Osteoblast (primary cell): ENCODE measurements at regions not wholly inside any gene's neighbourhood (a gene's known extent, or its start where the extent isn't known, plus 50 kb on each side); places are given as distances from the start of the nearest gene placed in this dataset.

Source experiments
- DNase-seq: peaks from one replicate; pipeline ENCODE4 v3.0.0; 2011; ENCODE audit warnings: low spot score, mixed read lengths; ENCODE audit not compliant: insufficient read length; ENCODE audit errors: missing footprints
- H2AFZ ChIP-seq: 2 replicates; pipeline ENCODE4 v1.6.0; 2011; ENCODE audit warnings: mild to moderate bottlenecking, low read length
- H3K27ac ChIP-seq: 2 replicates; pipeline ENCODE4 v1.5.1; 2011; ENCODE audit warnings: mild to moderate bottlenecking, low read depth, low read length, moderate library complexity
- H3K27me3 ChIP-seq: 2 replicates; pipeline ENCODE4 v1.6.0; 2012; ENCODE audit warnings: mild to moderate bottlenecking, control low read depth, inconsistent platforms, low read length, moderate library complexity; ENCODE audit not compliant: insufficient read depth
- H3K36me3 ChIP-seq: 2 replicates; pipeline ENCODE4 v1.5.1; 2011; ENCODE audit warnings: mild to moderate bottlenecking, low read length, control low read depth, moderate library complexity; ENCODE audit not compliant: insufficient read depth
- H3K4me1 ChIP-seq: 2 replicates; pipeline ENCODE4 v1.5.1; 2011; ENCODE audit warnings: mild to moderate bottlenecking, low read length, control low read depth, moderate library complexity; ENCODE audit not compliant: insufficient read depth
- H3K4me2 ChIP-seq: 2 replicates; pipeline ENCODE4 v1.6.0; 2011; ENCODE audit warnings: mild to moderate bottlenecking, low read length; ENCODE audit not compliant: insufficient read depth
- H3K4me3 ChIP-seq: fragments of 200-600 bp; sonication (generic); 3 replicates; pipeline ENCODE4 v1.5.1; 2012; ENCODE audit warnings: mild to moderate bottlenecking, low read length, inconsistent platforms; ENCODE audit not compliant: insufficient read depth
- H3K79me2 ChIP-seq: 2 replicates; pipeline ENCODE4 v1.6.0; 2012; ENCODE audit warnings: mild to moderate bottlenecking, low read length, control low read depth, inconsistent platforms; ENCODE audit not compliant: insufficient read depth
- H3K9me3 ChIP-seq: 2 replicates; pipeline ENCODE4 v1.5.1; 2011; ENCODE audit warnings: low read depth, low read length, control low read depth
- H4K20me1 ChIP-seq: 2 replicates; pipeline ENCODE4 v1.6.0; 2012; ENCODE audit warnings: mild to moderate bottlenecking, low read length, control low read depth; ENCODE audit not compliant: insufficient read depth
- CTCF ChIP-seq: IDR thresholded peaks from 2 replicates; pipeline ENCODE4 v1.5.1; 2011; ENCODE audit warnings: mild to moderate bottlenecking, low read depth, low read length, moderate library complexity; ENCODE audit errors: extremely low read depth

GRCh38 chr10:123259791-123260190, 105.6 kb downstream of the BUB3 start:
- no peak overlapping the region for H3K4me3 ChIP-seq
- no peaks in the 10 kb centered on the region for H4K20me1 ChIP-seq
- H3K9me3 ChIP-seq, result no peaks in the 10 kb centered on the region
- no peaks in the 10 kb centered on the region for H3K4me1 ChIP-seq
- H3K4me2 ChIP-seq, result no peak overlapping the region
- DNase-seq, result no peak
- H3K27ac ChIP-seq, result no peak overlapping the region
- peaks cover 4% of the 10 kb centered on the region for H3K27me3 ChIP-seq
- TF ChIP-seq CTCF, result no peak
- H3K79me2 ChIP-seq, result no peaks in the 10 kb centered on the region
- no peaks in the 10 kb centered on the region for H3K36me3 ChIP-seq
- H2AFZ ChIP-seq, result no peak overlapping the region

GRCh38 chr10:123262456-123262855, 108.3 kb downstream of the BUB3 start:
- Histone ChIP-seq H3K36me3 (no peaks in the 10 kb centered on the region), H3K9me3 (no peaks in the 10 kb centered on the region), H3K4me2 (no peak overlapping the region), H3K27me3 (peaks cover 7% of the 10 kb centered on the region), H3K4me1 (no peaks in the 10 kb centered on the region), H3K27ac (no peak overlapping the region), H3K4me3 (no peak overlapping the region), H4K20me1 (no peaks in the 10 kb centered on the region), H2AFZ (no peak overlapping the region), H3K79me2 (no peaks in the 10 kb centered on the region)
- no peak for DNase-seq
- no peak for TF ChIP-seq CTCF

GRCh38 chr10:123266971-123267370, 112.8 kb downstream of the BUB3 start:
- H4K20me1 ChIP-seq, result no peaks in the 10 kb centered on the region
- H3K27ac ChIP-seq, result no peak overlapping the region
- no peak overlapping the region for H3K4me3 ChIP-seq
- no peaks in the 10 kb centered on the region for H3K9me3 ChIP-seq
- no peak overlapping the region for H2AFZ ChIP-seq
- H3K4me2 ChIP-seq, result no peak overlapping the region
- DNase-seq, result no peak
- peaks cover 9% of the 10 kb centered on the region for H3K27me3 ChIP-seq
- H3K36me3 ChIP-seq, result no peaks in the 10 kb centered on the region
- H3K4me1 ChIP-seq, result peaks cover 6% of the 10 kb centered on the region
- no peaks in the 10 kb centered on the region for H3K79me2 ChIP-seq
- no peak for TF ChIP-seq CTCF

- Histone ChIP-seq H3K9me3 (no peaks in the 10 kb centered on the region), H3K4me2 (no peak overlapping the region), H4K20me1 (no peaks in the 10 kb centered on the region), H3K4me1 (peaks cover 6% of the 10 kb centered on the region), H3K79me2 (no peaks in the 10 kb centered on the region), H3K27me3 (peaks cover 20% of the 10 kb centered on the region), H3K27ac (no peak overlapping the region), H3K4me3 (no peak overlapping the region), H3K36me3 (no peaks in the 10 kb centered on the region), H2AFZ (no peak overlapping the region)
- TF ChIP-seq CTCF, result no peak
- no peak for DNase-seq
Observed at GRCh38 chr10:123269017-123269552, 114.9 kb downstream of the BUB3 start.
